Keratinocyte (primary cell): ENCODE measurements at regions not wholly inside any gene's neighbourhood (a gene's known extent, or its start where the extent isn't known, plus 50 kb on each side); places are given as distances from the start of the nearest gene placed in this dataset.

Experiments used
- DNase-seq: peaks from one replicate; pipeline ENCODE4 v3.0.0-alpha.2; 2011; ENCODE audit warnings: low read depth, missing footprints, low spot score
- FAIRE-seq: peaks from 2 replicates; lab custom pipeline; 2011; peaks lifted over from hg19 to GRCh38; lab: Jason Lieb, UNC
- H2AFZ ChIP-seq: 2 replicates; pipeline ENCODE4 v1.6.0; 2012; ENCODE audit warnings: low read length, control low read depth, inconsistent platforms; ENCODE audit not compliant: control insufficient read depth
- H3K27ac ChIP-seq: 2 replicates; pipeline ENCODE4 v1.5.1; 2011; ENCODE audit warnings: low read length; ENCODE audit not compliant: control insufficient read depth, insufficient read depth
- H3K27me3 ChIP-seq: 3 replicates; pipeline ENCODE4 v1.6.0; 2011; ENCODE audit warnings: low read length; ENCODE audit not compliant: control insufficient read depth, insufficient read depth; ENCODE audit errors: extremely low read depth
- H3K36me3 ChIP-seq, 2 experiments: 2 replicates in 1 of 2; 3 replicates in 1 of 2; pipeline ENCODE4 v1.5.1; 2011; ENCODE audit warnings: low read length in 2 of 2, mild to moderate bottlenecking in 1 of 2; ENCODE audit not compliant: control insufficient read depth in 2 of 2, insufficient read depth in 2 of 2; ENCODE audit errors: extremely low read depth in 1 of 2
- H3K4me1 ChIP-seq: 3 replicates; pipeline ENCODE4 v1.5.1; 2011; ENCODE audit warnings: low read length; ENCODE audit not compliant: control insufficient read depth, insufficient read depth; ENCODE audit errors: extremely low read depth
- H3K4me2 ChIP-seq: 3 replicates; pipeline ENCODE4 v1.6.0; 2011; ENCODE audit warnings: low read depth, low read length; ENCODE audit not compliant: control insufficient read depth, insufficient read depth; ENCODE audit errors: extremely low read depth
- H3K4me3 ChIP-seq, 3 experiments: fragments of 200-600 bp in 1 of 3; sonication (generic) in 1 of 3; 2 replicates in 2 of 3; 3 replicates in 1 of 3; pipeline ENCODE4 v1.5.1; 2011 to 2016; ENCODE audit warnings: low read length in 3 of 3, mild to moderate bottlenecking in 3 of 3, control low read depth in 2 of 3, inconsistent platforms in 1 of 3, low read depth in 1 of 3, mixed read lengths in 1 of 3, mixed run types in 1 of 3, moderate library complexity in 1 of 3; ENCODE audit not compliant: control insufficient read depth in 2 of 3, insufficient read depth in 2 of 3; ENCODE audit errors: extremely low read depth in 1 of 3
- H3K79me2 ChIP-seq: 2 replicates; pipeline ENCODE4 v1.6.0; 2012; ENCODE audit warnings: low read length; ENCODE audit not compliant: control insufficient read depth, insufficient read depth
- H3K9ac ChIP-seq: 3 replicates; pipeline ENCODE4 v1.6.0; 2011; ENCODE audit warnings: low read length; ENCODE audit not compliant: control insufficient read depth, insufficient read depth; ENCODE audit errors: extremely low read depth
- H3K9me1 ChIP-seq: 3 replicates; pipeline ENCODE4 v1.6.0; 2011; ENCODE audit warnings: low read length; ENCODE audit not compliant: control insufficient read depth, insufficient read depth; ENCODE audit errors: extremely low read depth
- H3K9me3 ChIP-seq: 2 replicates; pipeline ENCODE4 v1.5.1; 2012; ENCODE audit warnings: low read depth, low read length; ENCODE audit not compliant: control insufficient read depth
- H4K20me1 ChIP-seq: 3 replicates; pipeline ENCODE4 v1.6.0; 2011; ENCODE audit warnings: low read length; ENCODE audit not compliant: control insufficient read depth, insufficient read depth; ENCODE audit errors: extremely low read depth
- CTCF ChIP-seq, 3 experiments: IDR thresholded peaks in 1 of 3; conservative IDR thresholded peaks in 1 of 3; optimal IDR thresholded peaks in 1 of 3; 2 replicates in 2 of 3; 3 replicates in 1 of 3; pipeline versions ENCODE3 to v1.5.1; 2011; ENCODE audit warnings: low read length in 3 of 3, mild to moderate bottlenecking in 3 of 3, moderate library complexity in 2 of 3, control low read depth in 1 of 3, inconsistent platforms in 1 of 3; ENCODE audit not compliant: insufficient read depth in 2 of 3; ENCODE audit errors: extremely low read depth in 1 of 3
- EZH2 ChIP-seq: IDR thresholded peaks from one replicate; pipeline ENCODE4 v1.6.1; 2012; ENCODE audit warnings: inconsistent platforms, mild to moderate bottlenecking, low read length, moderate library complexity
- dilution Hi-C: fragments of 300-500 bp; cut with MboI; formaldehyde crosslinking; loops from one replicate; pipeline ENCODE4 v1.7.0; 2020; ENCODE audit warnings: low sequenced_read_pairs; ENCODE audit not compliant: extremely low pct_ligation_motif_present

- no peaks in the 10 kb centered on the region for H3K4me1 ChIP-seq
- H3K36me3 ChIP-seq = no peaks in the 10 kb centered on the region
- H3K4me3 ChIP-seq = no peak overlapping the region
- FAIRE-seq = no peak
- DNase-seq = no peak
- H3K9me3 ChIP-seq = no peaks in the 10 kb centered on the region
- no peaks in the 10 kb centered on the region for H4K20me1 ChIP-seq
- H3K27me3 ChIP-seq = no peaks in the 10 kb centered on the region
- dilution Hi-C loops = no loop called here
- no peak for TF ChIP-seq EZH2
- no peak for TF ChIP-seq CTCF (optimal IDR thresholded peaks at IDR 0.05 in 1 of 3, IDR thresholded peaks at IDR 0.05 in 1 of 3, conservative IDR thresholded peaks at IDR 0.05 in 1 of 3; ENCODE audit: extremely low read depth in 1 of 3, insufficient read depth in 2 of 3, low read length in 3 of 3)
- no peak overlapping the region for H3K4me2 ChIP-seq
- no peak overlapping the region for H3K27ac ChIP-seq
- H2AFZ ChIP-seq = no peak overlapping the region
- H3K9ac ChIP-seq = no peak overlapping the region
- H3K79me2 ChIP-seq = no peaks in the 10 kb centered on the region
- H3K9me1 ChIP-seq = no peaks in the 10 kb centered on the region
Measured at GRCh38 chr4:32488690-32489089, 1768.5 kb downstream of the PCDH7 start.

GRCh38 chr4:32499171-32499570, 1779.0 kb downstream of the PCDH7 start:
- H3K4me3 ChIP-seq = no peak overlapping the region
- no peaks in the 10 kb centered on the region for H3K79me2 ChIP-seq
- no peak overlapping the region for H3K27ac ChIP-seq
- H3K9me1 ChIP-seq = no peaks in the 10 kb centered on the region
- no peaks in the 10 kb centered on the region for H3K4me1 ChIP-seq
- no peak overlapping the region for H2AFZ ChIP-seq
- no peak overlapping the region for H3K4me2 ChIP-seq
- no peaks in the 10 kb centered on the region for H3K9me3 ChIP-seq
- FAIRE-seq (no peak), DNase-seq (no peak)
- no peaks in the 10 kb centered on the region for H3K27me3 ChIP-seq
- H3K9ac ChIP-seq = no peak overlapping the region
- dilution Hi-C loops = no loop called here
- H4K20me1 ChIP-seq = no peaks in the 10 kb centered on the region
- TF ChIP-seq EZH2 = no peak
- no peak for TF ChIP-seq CTCF (optimal IDR thresholded peaks at IDR 0.05 in 1 of 3, IDR thresholded peaks at IDR 0.05 in 1 of 3, conservative IDR thresholded peaks at IDR 0.05 in 1 of 3; ENCODE audit: extremely low read depth in 1 of 3, insufficient read depth in 2 of 3, low read length in 3 of 3)
- no peaks in the 10 kb centered on the region for H3K36me3 ChIP-seq
